T-cell (primary cell): ENCODE measurements at regions not wholly inside any gene's neighbourhood (a gene's known extent, or its start where the extent isn't known, plus 50 kb on each side); places are given as distances from the start of the nearest gene placed in this dataset.
"Not testable (repeated sequence)": the region's sequence is repeated elsewhere in the genome, so short reads cannot be mapped to it uniquely, and the experiment has no call there.

Source experiments
- ATAC-seq, 4 experiments: fragments of 200-7000 bp in 3 of 4; fragments of 150-1000 bp in 1 of 4; cut with Tn5 transposase; replicated peaks in 1 of 4; 1 replicate in 3 of 4; 2 replicates in 1 of 4; pipeline ENCODE4 v1.10.0; 2021; ENCODE audit warnings: moderate library complexity in 3 of 4, mild to moderate bottlenecking in 2 of 4, moderate number of reproducible peaks in 1 of 4
- CTCF ChIA-PET, 2 donors: fragments of 300-600 bp; sonication (Branson Sonifier 250); formaldehyde crosslinking; loops; one replicate each; lab custom pipeline; 2022; ENCODE audit warnings: antibody characterized with exemption in 2 of 2; lab: Charles Lee
- POLR2A ChIA-PET, 2 donors: fragments of 300-600 bp; sonication (Branson Sonifier 250); formaldehyde crosslinking; loops; one replicate each; lab custom pipeline; 2022; ENCODE audit warnings: antibody characterized with exemption in 2 of 2; lab: Charles Lee
- DNase-seq, 35 experiments: peaks; one replicate each; pipeline versions ENCODE4 v3.0.0 to v3.0.0-alpha.2; 2013 to 2023
- H3K27ac ChIP-seq: one replicate; pipeline ENCODE4 v1.5.1; 2013; ENCODE audit warnings: low read length
- H3K27me3 ChIP-seq, 2 experiments: replicated peaks in 1 of 2; 1 replicate in 1 of 2; 2 replicates in 1 of 2; pipeline versions ENCODE4 v1.6.1 to v1.7.0; 2013; ENCODE audit warnings: low read length in 1 of 2, mixed read lengths in 1 of 2; ENCODE audit not compliant: control insufficient read depth in 2 of 2, insufficient read depth in 2 of 2; ENCODE audit errors: extremely low read depth in 1 of 2
- H3K36me3 ChIP-seq, 2 donors: 1 replicate in 1 of 2; 2 replicates in 1 of 2; pipeline versions ENCODE4 v1.6.1 to v1.7.0; 2013; ENCODE audit warnings: low read length in 1 of 2; ENCODE audit not compliant: control insufficient read depth in 2 of 2, insufficient read depth in 1 of 2; ENCODE audit errors: extremely low read depth in 1 of 2
- H3K4me1 ChIP-seq, 2 experiments: 1 replicate in 1 of 2; 2 replicates in 1 of 2; pipeline versions ENCODE4 v1.6.1 to v1.7.0; 2013; ENCODE audit warnings: low read length in 2 of 2, mixed read lengths in 1 of 2; ENCODE audit not compliant: insufficient read depth in 2 of 2, control insufficient read depth in 1 of 2; ENCODE audit errors: extremely low read depth in 1 of 2
- H3K4me3 ChIP-seq, 2 donors: 1 replicate in 1 of 2; 2 replicates in 1 of 2; pipeline versions ENCODE4 v1.5.1 to v1.7.0; 2013; ENCODE audit warnings: mild to moderate bottlenecking in 2 of 2, low read length in 1 of 2, moderate library complexity in 1 of 2; ENCODE audit not compliant: control insufficient read depth in 1 of 2; ENCODE audit errors: extremely low read depth in 1 of 2
- H3K9me3 ChIP-seq: 2 replicates; pipeline ENCODE4 v1.7.0; 2013
- H3K27ac Mint-ChIP-seq, 2 donors: one replicate each; pipeline ENCODE4 v1.8.0; 2020 to 2021; ENCODE audit warnings: mild to moderate bottlenecking in 2 of 2, mixed read lengths in 2 of 2
- H3K27me3 Mint-ChIP-seq, 2 donors: one replicate each; pipeline ENCODE4 v1.8.0; 2021 to 2022; ENCODE audit warnings: mixed read lengths in 2 of 2
- H3K36me3 Mint-ChIP-seq: one replicate; pipeline ENCODE4 v1.8.0; 2021; ENCODE audit warnings: mixed read lengths
- H3K4me1 Mint-ChIP-seq, 3 donors: one replicate each; pipeline ENCODE4 v1.8.0; 2020 to 2022; ENCODE audit warnings: mixed read lengths in 3 of 3, mild to moderate bottlenecking in 1 of 3
- H3K4me3 Mint-ChIP-seq, 3 donors: one replicate each; pipeline ENCODE4 v1.8.0; 2020 to 2022; ENCODE audit warnings: mild to moderate bottlenecking in 3 of 3, mixed read lengths in 3 of 3, moderate library complexity in 3 of 3
- H3K9me3 Mint-ChIP-seq, 3 donors: one replicate each; pipeline ENCODE4 v1.8.0; 2020 to 2022; ENCODE audit warnings: mixed read lengths in 3 of 3
- whole genome bisulfite sequencing: methylation state at CpG from one replicate; pipeline ENCODE4 v1.1.5; 2013; ENCODE audit warnings: missing lambda C conversion rate; ENCODE audit not compliant: insufficient coverage; 5-methylcytosine and 5-hydroxymethylcytosine counted together

DNA sequence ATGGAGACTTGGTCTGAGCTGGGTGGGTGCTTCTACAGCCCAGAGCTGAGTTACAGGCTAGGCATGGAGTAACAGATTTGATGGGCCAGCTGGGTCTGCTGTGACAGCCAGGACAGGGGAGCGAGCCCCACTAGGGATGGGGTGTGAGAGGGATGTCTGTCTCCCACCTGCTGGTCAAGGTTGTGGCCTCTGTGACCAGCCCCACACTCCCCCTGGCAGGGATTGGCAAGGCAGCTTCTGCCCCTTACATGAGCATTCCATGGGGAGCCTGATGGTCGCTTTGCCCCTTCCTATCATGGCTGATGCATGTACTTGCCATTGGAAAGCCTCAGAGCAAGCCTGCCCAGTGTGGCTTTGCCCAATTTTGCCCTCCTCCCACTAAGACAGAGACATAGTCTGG, 162.0 kb upstream of the FIGN start:
- H3K4me3 Mint-ChIP-seq: no peak overlapping the region

DNA sequence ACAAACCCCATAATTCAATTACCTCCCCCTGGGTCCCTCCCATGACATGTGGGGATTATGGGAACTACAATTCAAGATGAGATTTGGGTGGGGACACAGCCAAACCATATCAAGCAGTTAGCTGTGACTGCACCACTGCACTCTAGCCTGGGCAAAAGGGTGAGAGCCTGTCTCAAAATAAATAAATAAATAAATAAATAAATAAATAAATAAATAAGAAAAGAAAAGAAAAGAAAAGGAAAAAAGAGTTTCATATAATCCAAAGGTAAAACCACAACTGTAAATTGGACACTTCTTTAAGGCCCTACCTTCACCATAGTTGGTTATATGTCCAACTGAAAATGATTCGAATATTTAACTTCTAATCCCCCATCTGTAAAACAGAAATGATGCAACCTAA, 157.6 kb upstream of the FIGN start:
- H3K4me3 Mint-ChIP-seq, ATAC-seq, DNase-seq, H3K27me3 Mint-ChIP-seq, H3K27ac ChIP-seq, H3K36me3 ChIP-seq, H3K4me3 ChIP-seq, H3K4me1 ChIP-seq, H3K9me3 ChIP-seq, H3K36me3 Mint-ChIP-seq, H3K27me3 ChIP-seq, CTCF ChIA-PET, H3K4me1 Mint-ChIP-seq, POLR2A ChIA-PET, H3K27ac Mint-ChIP-seq: not testable (repeated sequence)
- peaks cover 13 to 18% (median 15%) of the 10 kb centered on the region in 3 donors for H3K9me3 Mint-ChIP-seq
- WGBS: no CpG with 5 or more reads among the region's 1 CpG

More for the DNA sequence above, 162.0 kb upstream of the FIGN start:
- ChIA-PET POLR2A (interaction anchor here in 1 of 2 donors (0.6 kb wide), 1 partner anchor 15 kb away, joined by 4 read pairs; no protein-coding TSS in a partner anchor), CTCF (no interaction called here)
- no peak overlapping the region for H3K27ac Mint-ChIP-seq
- no peak for DNase-seq
- H3K4me3 ChIP-seq: no peak overlapping the region
- no peaks in the 10 kb centered on the region for H3K4me1 Mint-ChIP-seq
- 46% methylated on average over 1 of the region's 2 CpGs for whole genome bisulfite sequencing
- H3K36me3 ChIP-seq: no peaks in the 10 kb centered on the region
- H3K9me3 Mint-ChIP-seq: peaks cover 15 to 37% (median 28%) of the 10 kb centered on the region in 3 donors
- no peak for ATAC-seq
- H3K27me3 ChIP-seq: no peaks in the 10 kb centered on the region
- H3K36me3 Mint-ChIP-seq: no peaks in the 10 kb centered on the region
- H3K27ac ChIP-seq: no peak overlapping the region
- H3K27me3 Mint-ChIP-seq: no peaks in the 10 kb centered on the region
- H3K9me3 ChIP-seq: no peaks in the 10 kb centered on the region
- H3K4me1 ChIP-seq: no peaks in the 10 kb centered on the region

DNA sequence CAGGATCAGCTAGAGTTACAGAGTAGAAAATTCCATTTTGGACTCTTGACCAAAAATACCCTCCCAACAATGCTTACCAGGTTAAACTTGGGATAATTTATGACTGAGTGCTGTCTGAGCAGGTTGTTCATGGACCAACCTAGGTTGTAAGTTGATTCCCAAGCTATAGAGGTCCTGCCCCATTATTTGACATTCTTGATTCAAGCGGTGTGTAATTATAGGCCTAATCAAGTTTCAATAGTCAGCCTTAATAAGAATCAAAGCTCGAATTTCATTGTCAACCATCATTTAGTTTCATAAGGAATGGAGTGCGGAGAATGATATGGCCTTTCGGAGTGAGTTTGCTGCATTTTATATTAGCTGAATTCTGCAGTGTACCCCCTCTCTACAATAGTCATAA, 152.8 kb upstream of the FIGN start:
- Histone ChIP-seq H3K4me1 (no peaks in the 10 kb centered on the region), H3K4me3 (no peak overlapping the region), H3K27me3 (no peaks in the 10 kb centered on the region), H3K9me3 (no peaks in the 10 kb centered on the region), H3K27ac (no peak overlapping the region), H3K36me3 (no peaks in the 10 kb centered on the region)
- no peak overlapping the region for H3K4me3 Mint-ChIP-seq
- CTCF ChIA-PET: no interaction called here
- POLR2A ChIA-PET: no interaction called here
- no peaks in the 10 kb centered on the region for H3K27me3 Mint-ChIP-seq
- ATAC-seq: no peak
- no peak for DNase-seq
- no CpG with 5 or more reads among the region's 4 CpGs for WGBS
- no peak overlapping the region for H3K27ac Mint-ChIP-seq
- no peaks in the 10 kb centered on the region for H3K4me1 Mint-ChIP-seq
- no peaks in the 10 kb centered on the region for H3K36me3 Mint-ChIP-seq
- peaks cover 11 to 13% (median 12%) of the 10 kb centered on the region in 3 donors for H3K9me3 Mint-ChIP-seq

DNA sequence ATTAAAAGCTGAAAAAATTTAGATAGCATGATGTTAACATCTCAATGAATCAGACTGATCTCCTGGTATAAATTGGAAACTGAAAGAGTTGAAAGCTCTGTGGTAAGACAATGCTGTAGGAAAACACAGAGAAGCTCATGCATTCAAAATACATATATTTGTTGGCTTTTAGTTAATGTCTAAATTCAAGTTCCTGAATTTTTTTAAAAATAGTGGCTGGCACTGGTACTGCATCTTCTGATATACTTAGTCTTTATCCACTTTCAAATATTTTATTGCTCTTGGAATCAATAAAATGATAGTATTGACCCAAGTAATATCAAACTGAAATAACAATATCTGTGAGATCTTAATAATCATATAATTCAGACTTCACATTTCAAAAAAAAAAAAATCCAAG, 151.4 kb upstream of the FIGN start:
- H3K4me1 Mint-ChIP-seq: no peaks in the 10 kb centered on the region
- Histone ChIP-seq H3K27me3 (no peaks in the 10 kb centered on the region), H3K9me3 (no peaks in the 10 kb centered on the region), H3K36me3 (no peaks in the 10 kb centered on the region), H3K4me3 (no peak overlapping the region), H3K4me1 (no peaks in the 10 kb centered on the region), H3K27ac (no peak overlapping the region)
- no peaks in the 10 kb centered on the region for H3K36me3 Mint-ChIP-seq
- H3K4me3 Mint-ChIP-seq: no peak overlapping the region
- DNase-seq (no peak), ATAC-seq (no peak)
- no peak overlapping the region for H3K27ac Mint-ChIP-seq
- H3K9me3 Mint-ChIP-seq: peaks cover 5 to 7% (median 6%) of the 10 kb centered on the region in 3 donors
- H3K27me3 Mint-ChIP-seq: no peaks in the 10 kb centered on the region
- CTCF ChIA-PET: no interaction called here
- POLR2A ChIA-PET: no interaction called here

DNA sequence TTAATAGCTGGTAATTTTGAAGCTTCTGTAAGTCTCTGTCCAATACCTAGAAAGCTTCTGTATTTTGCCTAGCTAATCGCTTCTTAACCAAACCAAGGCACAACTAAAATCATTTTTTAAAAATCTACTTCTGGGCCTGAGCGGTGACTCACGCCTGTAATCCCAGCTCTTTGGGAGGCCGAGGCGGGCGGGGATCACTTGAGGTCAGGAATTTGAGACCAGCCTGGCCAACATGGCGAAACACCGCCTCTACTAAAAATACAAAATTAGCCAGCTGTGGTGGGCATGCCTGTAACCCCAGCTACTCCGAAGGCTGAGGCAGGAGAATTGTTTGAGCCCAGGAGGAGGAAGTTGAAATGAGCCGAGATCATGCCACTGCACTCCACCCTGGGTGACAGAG, 148.6 kb upstream of the FIGN start:
- Histone ChIP-seq H3K9me3 (no peaks in the 10 kb centered on the region), H3K27me3 (no peaks in the 10 kb centered on the region), H3K4me1 (no peaks in the 10 kb centered on the region), H3K4me3 (no peak overlapping the region), H3K36me3 (no peaks in the 10 kb centered on the region), H3K27ac (no peak overlapping the region)
- DNase-seq (no peak), ATAC-seq (no peak)
- ChIA-PET POLR2A (interaction anchor here in 1 of 2 donors (0.6 kb wide), 1 partner anchor 205 kb away, joined by 8 read pairs; no protein-coding TSS in a partner anchor), CTCF (no interaction called here)
- Mint-ChIP-seq H3K36me3 (no peaks in the 10 kb centered on the region), H3K4me1 (no peaks in the 10 kb centered on the region), H3K27me3 (no peaks in the 10 kb centered on the region), H3K9me3 (peaks cover 6 to 12% (median 8%) of the 10 kb centered on the region in 3 donors), H3K4me3 (no peak overlapping the region), H3K27ac (no peak overlapping the region)
- 98% methylated on average over 5 of the region's 10 CpGs for WGBS

DNA sequence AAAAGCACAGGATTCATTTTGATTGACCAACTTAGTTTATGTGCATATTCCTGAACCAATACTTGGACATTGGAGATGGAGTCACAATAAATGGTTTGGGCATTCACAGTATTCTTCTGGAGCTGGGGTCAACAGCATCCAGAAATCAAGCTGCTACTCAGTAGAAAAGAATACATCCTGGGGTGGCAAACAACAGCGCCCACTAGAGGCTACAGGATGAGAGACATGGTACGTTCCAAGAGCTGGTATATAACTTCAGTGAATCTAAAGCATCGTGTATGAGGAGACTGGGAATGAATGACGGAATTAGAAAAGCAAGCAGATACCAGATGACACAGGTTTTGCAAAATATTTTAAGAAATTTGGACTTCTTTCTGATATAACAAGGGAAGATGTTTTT, 142.9 kb upstream of the FIGN start:
- ChIA-PET CTCF (no interaction called here), POLR2A (no interaction called here)
- no peak overlapping the region for H3K4me3 ChIP-seq
- Mint-ChIP-seq H3K27ac (no peak overlapping the region), H3K36me3 (no peaks in the 10 kb centered on the region), H3K27me3 (no peaks in the 10 kb centered on the region), H3K9me3 (peaks cover 7 to 21% (median 19%) of the 10 kb centered on the region in 3 donors), H3K4me3 (no peak overlapping the region), H3K4me1 (no peaks in the 10 kb centered on the region)
- no peaks in the 10 kb centered on the region for H3K27me3 ChIP-seq
- ATAC-seq: no peak
- H3K36me3 ChIP-seq: no peaks in the 10 kb centered on the region
- H3K4me1 ChIP-seq: no peaks in the 10 kb centered on the region
- WGBS: 63% methylated on average over 4 of the region's 4 CpGs
- H3K27ac ChIP-seq: no peak overlapping the region
- no peak for DNase-seq
- H3K9me3 ChIP-seq: no peaks in the 10 kb centered on the region

DNA sequence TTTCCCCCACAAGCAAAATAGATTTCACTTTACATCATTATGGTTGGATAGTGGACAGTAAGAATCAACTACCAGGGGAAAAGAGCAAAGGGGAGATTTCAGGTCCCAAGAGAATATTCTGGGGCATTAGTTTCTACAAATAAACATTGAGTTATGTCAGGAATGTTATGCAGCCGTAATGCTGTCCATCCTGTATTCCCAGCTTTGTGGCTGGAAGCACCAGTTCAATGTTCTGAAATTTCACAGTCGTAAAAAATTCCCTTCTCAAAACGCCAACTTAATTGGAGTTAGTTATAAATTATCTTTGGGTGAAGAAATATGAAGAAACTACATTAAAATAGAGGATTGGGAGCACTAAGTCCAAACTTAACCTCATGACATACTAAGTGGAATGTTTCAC, 141.5 kb upstream of the FIGN start:
- WGBS: no CpG with 5 or more reads among the region's 3 CpGs
- ChIA-PET POLR2A (no interaction called here), CTCF (no interaction called here)
- ATAC-seq: no peak
- Mint-ChIP-seq H3K4me1 (no peaks in the 10 kb centered on the region), H3K9me3 (peaks cover 7 to 26% (median 18%) of the 10 kb centered on the region in 3 donors), H3K36me3 (no peaks in the 10 kb centered on the region), H3K27me3 (no peaks in the 10 kb centered on the region), H3K27ac (no peak overlapping the region), H3K4me3 (no peak overlapping the region)
- no peak overlapping the region for H3K4me3 ChIP-seq
- H3K9me3 ChIP-seq: no peaks in the 10 kb centered on the region
- DNase-seq: no peak
- no peak overlapping the region for H3K27ac ChIP-seq
- H3K36me3 ChIP-seq: no peaks in the 10 kb centered on the region
- H3K27me3 ChIP-seq: no peaks in the 10 kb centered on the region
- H3K4me1 ChIP-seq: no peaks in the 10 kb centered on the region
